EL (cell line): ENCODE measurements at regions not wholly inside any gene's neighbourhood (a gene's known extent, or its start where the extent isn't known, plus 50 kb on each side); places are given as distances from the start of the nearest gene placed in this dataset.
A peak's percentile ranks its signal among the peaks of the same experiment; 100 is the strongest.

Experiments used
- DNase-seq: peaks from one replicate; pipeline ENCODE4 v3.0.0-alpha.2; 2016

DNA sequence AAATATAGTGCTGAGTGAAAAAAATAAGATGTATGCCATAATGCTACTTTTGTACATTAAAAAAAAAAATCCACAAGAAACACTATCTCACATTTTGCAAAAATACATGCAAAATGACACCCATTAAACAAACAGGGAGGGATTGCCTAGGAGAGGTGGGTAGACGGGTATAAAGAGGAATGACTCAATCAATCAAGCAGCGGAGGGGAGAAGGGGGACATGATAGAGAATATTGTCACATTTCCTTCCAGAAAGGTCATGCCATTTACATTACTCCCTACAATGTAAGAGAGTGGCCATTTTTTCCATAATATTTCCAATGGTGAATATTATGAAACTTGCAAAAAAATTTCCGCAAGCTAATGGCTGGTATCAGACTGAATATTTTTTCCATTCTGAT lies 542.3 kb upstream of the TNP1 start:
- DNase-seq: no peak

GRCh38 chr2:217399291-217399690 lies 539.4 kb upstream of the TNP1 start:
- peak; percentile 81 for DNase-seq

- DNase-seq: no peak
Observed at GRCh38 chr2:217398860-217399259, 539.0 kb upstream of the TNP1 start.

DNA sequence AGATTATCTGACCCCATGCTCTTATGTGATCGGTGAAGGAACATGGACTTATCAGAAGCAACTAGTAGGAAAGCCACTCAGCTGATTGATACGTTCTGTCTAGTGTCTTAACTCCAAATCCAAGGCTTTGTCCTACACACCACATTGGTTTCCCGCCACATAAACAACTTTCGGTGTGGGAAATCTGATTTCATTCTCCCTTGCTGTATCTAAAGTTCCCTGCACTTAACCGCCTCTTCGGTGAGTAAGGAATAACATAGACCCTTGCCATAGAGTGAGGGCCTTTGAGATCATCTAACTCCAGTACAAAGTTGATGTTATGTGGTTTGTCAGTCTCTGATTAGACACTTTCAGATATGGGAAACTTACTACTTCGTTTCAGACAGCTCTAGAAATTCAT lies 538.2 kb upstream of the TNP1 start:
- DNase-seq: no peak

DNA sequence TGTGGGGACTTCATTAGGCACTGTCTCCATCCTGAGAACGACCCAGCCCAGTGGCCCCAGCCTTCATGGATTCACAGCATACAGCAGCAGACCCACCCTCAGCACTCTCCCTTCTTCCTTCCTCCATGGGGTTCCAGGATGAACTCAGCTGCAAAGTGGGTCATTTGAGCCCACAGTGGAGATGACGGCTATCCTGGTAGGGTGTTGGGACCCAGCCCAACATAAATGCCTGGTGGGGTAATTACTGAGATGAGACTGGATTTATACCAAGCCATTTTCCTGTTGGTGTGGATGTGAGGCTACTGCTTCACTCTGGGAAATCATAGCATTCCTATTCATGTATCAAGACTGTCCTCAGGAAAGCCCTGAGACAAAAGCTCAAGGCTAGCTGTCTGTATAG lies 536.7 kb upstream of the TNP1 start:
- no peak for DNase-seq

GRCh38 chr2:217396165-217396564 lies 536.3 kb upstream of the TNP1 start:
- peak; percentile 30 for DNase-seq

GRCh38 chr2:217394510-217395351 lies 534.9 kb upstream of the TNP1 start:
- DNase-seq: peak; percentile 37

DNA sequence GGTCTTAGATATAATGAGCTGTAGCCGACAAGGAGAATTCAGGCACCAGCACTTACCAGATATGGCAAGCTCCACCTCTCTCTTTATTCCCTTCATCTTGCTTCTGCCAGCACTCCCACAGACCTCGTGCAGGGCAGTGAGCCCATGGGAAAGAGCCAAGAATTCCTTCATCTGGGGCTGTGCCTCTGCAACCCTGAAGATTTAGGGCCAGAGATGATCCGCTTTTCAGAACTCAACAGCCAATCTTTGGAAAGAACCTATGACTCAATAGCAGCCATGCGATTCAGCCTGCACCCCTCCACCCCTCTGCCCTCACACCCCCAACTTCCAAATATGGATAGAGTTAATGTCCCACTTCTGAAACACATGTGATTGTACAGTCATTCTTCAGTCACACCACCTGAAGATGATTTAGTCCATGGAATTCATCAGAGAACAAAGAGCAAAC lies 533.7 kb upstream of the TNP1 start:
- peak; percentile 88 for DNase-seq

GRCh38 chr2:217392930-217393584 lies 533.2 kb upstream of the TNP1 start:
- no peak for DNase-seq

GRCh38 chr2:217387776-217388387 lies 528.0 kb upstream of the TNP1 start:
- no peak for DNase-seq

DNA sequence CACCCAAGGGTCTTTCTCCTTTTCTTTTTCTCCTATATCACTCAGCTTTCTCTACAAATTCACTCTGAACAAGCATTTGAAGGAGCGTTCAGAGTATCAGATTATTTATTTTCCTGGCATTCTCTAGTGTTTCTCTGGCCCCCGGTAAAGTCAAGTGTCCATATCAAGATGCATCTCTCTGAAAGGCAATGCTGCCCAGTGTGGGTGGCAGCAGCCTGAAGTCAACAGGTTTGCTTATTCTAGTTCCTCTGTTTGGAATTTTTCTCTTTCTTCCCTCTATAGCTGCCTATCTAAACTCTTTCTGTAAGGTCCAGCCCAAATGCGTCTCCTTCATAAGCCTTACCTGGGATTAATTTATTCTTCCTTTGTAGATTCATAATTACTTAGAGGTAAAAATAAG lies 526.2 kb upstream of the TNP1 start:
- no peak for DNase-seq

- peak; percentile 44 for DNase-seq
Observed at GRCh38 chr2:217383620-217384019, 523.8 kb upstream of the TNP1 start.

GRCh38 chr2:217382794-217383193 lies 522.9 kb upstream of the TNP1 start:
- DNase-seq: no peak

- no peak for DNase-seq
Observed at GRCh38 chr2:217379807-217380206, 519.9 kb upstream of the TNP1 start.

DNA sequence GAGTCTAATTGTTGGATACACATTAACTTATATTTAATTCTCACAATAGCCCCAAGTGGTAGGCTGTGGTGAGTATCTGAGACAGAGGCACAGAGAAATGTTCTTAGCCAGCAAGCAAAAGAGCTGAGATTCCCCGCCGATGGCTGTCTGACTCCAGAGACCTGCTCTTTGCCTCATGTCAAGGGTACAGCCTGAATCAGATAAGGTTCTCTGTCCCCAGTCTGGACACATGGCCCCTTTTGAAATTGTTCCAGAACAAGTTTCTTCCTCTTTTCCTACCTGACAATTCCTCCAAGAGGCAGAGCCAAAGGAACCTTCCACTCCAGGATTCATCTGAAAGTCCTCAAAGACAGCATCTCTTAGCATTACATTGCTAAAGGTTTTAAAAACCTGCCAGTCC lies 512.9 kb upstream of the TNP1 start:
- DNase-seq: no peak

DNA sequence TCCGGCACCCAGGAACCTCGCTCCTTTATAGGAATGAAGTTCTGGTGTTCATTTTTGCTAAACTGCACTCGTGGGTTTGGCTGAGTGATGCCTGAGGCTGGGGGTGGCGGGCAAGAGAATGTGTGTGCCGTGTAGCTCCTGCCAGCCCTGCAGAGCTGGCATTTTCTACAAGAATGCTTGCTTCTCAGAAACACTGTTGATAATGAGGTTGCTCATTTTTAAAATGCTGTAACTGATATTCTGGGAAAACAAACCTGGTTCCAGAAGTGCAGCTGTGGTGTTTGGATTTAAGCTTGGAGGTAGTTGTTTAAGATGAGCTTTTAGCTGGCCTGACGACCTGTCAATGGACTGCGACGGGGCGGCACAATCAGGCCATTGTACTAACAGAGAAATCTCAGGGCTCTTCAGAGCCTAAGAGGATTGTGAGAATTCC lies 511.9 kb upstream of the TNP1 start:
- DNase-seq: no peak

GRCh38 chr2:217370391-217370790 lies 510.5 kb upstream of the TNP1 start:
- peak; percentile 96 for DNase-seq

- peak; percentile 82 for DNase-seq
Observed at GRCh38 chr2:217367464-217367863, 507.6 kb upstream of the TNP1 start.

- peak; percentile 53 for DNase-seq
Observed at GRCh38 chr2:217366966-217367365, 507.1 kb upstream of the TNP1 start.

- no peak for DNase-seq
Observed at GRCh38 chr2:217366266-217366895, 506.5 kb upstream of the TNP1 start.

DNA sequence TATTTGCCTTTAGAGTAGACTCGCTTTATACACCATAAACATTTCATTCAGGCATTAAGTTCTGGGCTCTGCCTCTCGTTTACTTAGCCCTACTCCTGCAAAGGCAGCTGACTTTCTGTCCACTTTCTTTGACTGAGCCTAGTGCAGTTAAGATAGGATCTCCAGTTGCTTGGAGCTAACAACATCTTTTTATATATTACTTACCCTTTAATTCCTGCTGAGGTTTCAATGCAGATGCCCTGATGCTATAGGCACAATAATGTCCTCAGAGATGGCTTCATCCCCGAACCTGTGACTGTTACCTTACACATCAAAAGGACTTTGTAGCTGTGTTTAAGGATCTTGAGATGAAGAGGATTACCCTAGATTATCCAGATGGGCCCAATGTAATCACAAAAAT lies 505.8 kb upstream of the TNP1 start:
- no peak for DNase-seq

DNA sequence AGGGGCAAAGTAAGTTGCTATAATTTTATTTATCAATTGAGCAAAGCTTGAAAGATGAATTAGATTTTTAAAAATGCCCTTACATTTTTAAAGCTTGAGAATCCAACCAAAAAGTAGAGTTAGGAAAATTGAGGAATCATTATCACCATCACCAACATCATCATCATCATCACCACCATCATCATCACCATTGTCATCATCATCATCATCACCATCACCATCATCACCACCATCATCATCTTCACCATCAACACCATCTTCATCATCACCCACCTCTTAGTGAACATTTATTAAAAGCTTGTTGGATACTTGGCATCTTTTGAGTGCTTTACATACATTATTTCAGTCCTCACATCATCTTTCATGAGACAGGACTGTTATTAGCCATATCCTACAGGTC lies 504.4 kb upstream of the TNP1 start:
- DNase-seq: no peak

GRCh38 chr2:217363470-217363869 lies 503.6 kb upstream of the TNP1 start:
- no peak for DNase-seq

DNA sequence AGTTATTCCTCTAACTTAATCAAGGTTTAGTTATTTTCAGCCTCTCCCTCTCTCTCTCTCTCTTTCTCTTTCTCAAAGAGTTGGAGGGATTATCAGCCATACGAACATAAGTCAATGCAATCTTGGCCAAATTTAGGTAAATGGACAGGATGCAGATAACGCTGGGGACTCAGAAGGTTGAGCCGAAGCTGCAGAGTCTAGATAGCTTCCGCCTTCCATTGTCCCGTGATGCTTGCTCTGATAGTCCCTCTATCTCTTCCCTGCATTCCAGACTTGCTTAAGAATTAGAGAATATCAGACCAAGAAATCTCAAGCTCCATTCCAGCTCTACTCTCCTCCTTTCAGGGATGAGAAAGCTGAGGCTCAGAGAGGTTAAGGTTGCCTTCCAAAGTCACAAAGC lies 502.8 kb upstream of the TNP1 start:
- no peak for DNase-seq
